Neural cell (in vitro differentiated cells): ENCODE measurements at regions not wholly inside any gene's neighbourhood (a gene's known extent, or its start where the extent isn't known, plus 50 kb on each side); places are given as distances from the start of the nearest gene placed in this dataset.

Source experiments
- H2AFZ ChIP-seq: fragments of 200-600, 300-800 bp; sonication (generic), shearing (Covaris generic); 2 replicates; pipeline ENCODE4 v1.6.0; 2014; ENCODE audit warnings: low read depth, mild to moderate bottlenecking, antibody characterized with exemption, low read length, moderate library complexity
- H3F3A ChIP-seq: fragments of 200-600 bp; shearing (Covaris generic); 2 replicates; pipeline ENCODE4 v1.6.1; 2016; ENCODE audit warnings: mild to moderate bottlenecking, moderate library complexity, mixed read lengths, antibody characterized with exemption, low read length; ENCODE audit not compliant: insufficient read depth, poor library complexity, severe bottlenecking
- H3K27ac ChIP-seq: fragments of 200-600, 300-800 bp; sonication (generic), shearing (Covaris generic); 2 replicates; pipeline ENCODE4 v1.5.1; 2014; ENCODE audit warnings: mild to moderate bottlenecking, low read length, moderate library complexity
- H3K27me3 ChIP-seq: fragments of 300-800, 200-600 bp; sonication (generic), shearing (Covaris generic); 2 replicates; pipeline ENCODE4 v1.6.0; 2014; ENCODE audit warnings: mild to moderate bottlenecking, low read depth, low read length, moderate library complexity; ENCODE audit not compliant: insufficient read depth
- H3K36me3 ChIP-seq: fragments of 300-800, 200-600 bp; sonication (generic), shearing (Covaris generic); 2 replicates; pipeline ENCODE4 v1.5.1; 2014; ENCODE audit warnings: mild to moderate bottlenecking, antibody characterized with exemption, low read length, moderate library complexity; ENCODE audit not compliant: insufficient read depth
- H3K4me2 ChIP-seq: fragments of 300-800, 200-600 bp; sonication (generic), shearing (Covaris generic); 2 replicates; pipeline ENCODE4 v1.6.0; 2014; ENCODE audit warnings: mild to moderate bottlenecking, low read length
- H3K4me3 ChIP-seq: fragments of 300-800, 200-600 bp; sonication (generic), shearing (Covaris generic); 2 replicates; pipeline ENCODE4 v1.5.1; 2014; ENCODE audit warnings: mild to moderate bottlenecking, low read length, moderate library complexity
- H3K79me2 ChIP-seq: fragments of 200-600 bp; shearing (Covaris generic); replicated peaks from 2 replicates; pipeline ENCODE4 v1.6.0; 2014; ENCODE audit warnings: mild to moderate bottlenecking, low read length, moderate library complexity; ENCODE audit not compliant: insufficient read depth
- H3K9ac ChIP-seq: fragments of 300-800, 200-600 bp; sonication (generic), shearing (Covaris generic); 2 replicates; pipeline ENCODE4 v1.6.1; 2016; ENCODE audit warnings: mild to moderate bottlenecking, low read length, mixed read lengths
- H3K9me2 ChIP-seq: fragments of 200-600 bp; shearing (Covaris generic); 2 replicates; pipeline ENCODE4 v1.6.1; 2016; ENCODE audit warnings: mild to moderate bottlenecking, low read length, mixed read lengths; ENCODE audit not compliant: insufficient read depth
- H3K9me3 ChIP-seq: fragments of 200-600, 300-800 bp; sonication (generic), shearing (Covaris generic); 2 replicates; pipeline ENCODE4 v1.6.1; 2016; ENCODE audit warnings: mild to moderate bottlenecking, mixed run types, low read length, moderate library complexity, mixed read lengths
- H4K20me1 ChIP-seq: fragments of 200-600 bp; shearing (Covaris generic); 2 replicates; pipeline ENCODE4 v1.6.1; 2016; ENCODE audit warnings: mild to moderate bottlenecking, mixed run types; ENCODE audit not compliant: insufficient read depth
- EP300 ChIP-seq: fragments of 450-650 bp; conservative IDR thresholded peaks from 2 replicates; pipeline ENCODE4 v1.6.1; 2014; ENCODE audit warnings: antibody characterized with exemption, mild to moderate bottlenecking, moderate library complexity; ENCODE audit not compliant: poor library complexity, severe bottlenecking
- EZH2 ChIP-seq: fragments of 200-600, 300-800 bp; shearing (Covaris generic), sonication (generic); IDR thresholded peaks from 2 replicates; pipeline ENCODE4 v1.6.1; 2014; ENCODE audit warnings: antibody characterized with exemption, low read length, borderline replicate concordance, mild to moderate bottlenecking; ENCODE audit not compliant: insufficient read depth, poor library complexity, severe bottlenecking
- MXI1 ChIP-seq: fragments of 450-650 bp; conservative IDR thresholded peaks from 2 replicates; pipeline ENCODE4 v1.6.1; 2014; ENCODE audit warnings: antibody characterized with exemption, mild to moderate bottlenecking; ENCODE audit not compliant: poor library complexity, severe bottlenecking
- POLR2AphosphoS5 ChIP-seq: IDR thresholded peaks from 2 replicates; pipeline ENCODE4 v1.6.1; 2012
- RAD21 ChIP-seq: fragments of 450-650 bp; conservative IDR thresholded peaks from 2 replicates; pipeline ENCODE4 v1.6.1; 2014; ENCODE audit warnings: antibody characterized with exemption, mild to moderate bottlenecking, moderate library complexity
- SMC3 ChIP-seq: fragments of 450-650 bp; conservative IDR thresholded peaks from 2 replicates; pipeline ENCODE4 v1.6.1; 2014; ENCODE audit warnings: antibody characterized with exemption, mild to moderate bottlenecking, moderate library complexity; ENCODE audit not compliant: poor library complexity
- TAF1 ChIP-seq: IDR thresholded peaks from 2 replicates; pipeline ENCODE4 v1.6.1; 2012; ENCODE audit warnings: low read depth
- TF ChIP-seq, protein P1 (sequence below): fragments of 450-650 bp; IDR thresholded peaks from 2 replicates; pipeline ENCODE4 v1.5.1; 2014; ENCODE audit warnings: antibody characterized with exemption, mild to moderate bottlenecking, moderate library complexity; ENCODE audit not compliant: poor library complexity, severe bottlenecking
- TF ChIP-seq, protein P2 (sequence below): IDR thresholded peaks from 2 replicates; pipeline ENCODE4 v1.6.1; 2012; ENCODE audit warnings: borderline replicate concordance

DNA sequence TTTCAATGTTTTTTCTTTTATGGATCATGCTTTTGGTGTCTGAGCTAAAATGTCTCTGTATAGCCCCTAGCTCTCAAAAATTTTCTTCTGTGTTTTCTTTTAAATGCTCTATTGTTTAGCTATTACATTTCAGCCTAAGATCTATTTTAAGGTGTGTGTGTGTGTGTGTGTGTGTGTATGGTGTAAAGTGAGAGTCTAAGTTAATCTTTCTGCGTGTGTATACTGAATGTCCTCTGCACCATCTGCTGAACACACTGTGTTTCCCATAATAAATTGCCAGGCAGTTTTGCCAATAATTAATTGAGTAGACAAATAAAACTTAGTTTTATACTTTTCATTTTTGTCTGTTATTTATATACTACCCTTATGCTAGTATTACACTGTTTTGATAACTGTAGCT, 2096.3 kb upstream of the C9orf72 start:
- Histone ChIP-seq H3F3A (no peaks in the 10 kb centered on the region), H2AFZ (no peak overlapping the region), H3K4me3 (no peak overlapping the region), H3K9ac (no peak overlapping the region), H3K9me3 (no peaks in the 10 kb centered on the region), H3K4me2 (no peak overlapping the region), H3K9me2 (no peaks in the 10 kb centered on the region), H3K36me3 (no peaks in the 10 kb centered on the region), H3K79me2 (no peaks in the 10 kb centered on the region), H4K20me1 (no peaks in the 10 kb centered on the region), H3K27ac (no peak overlapping the region), H3K27me3 (no peaks in the 10 kb centered on the region)
- TF ChIP-seq EZH2 (no peak), EP300 (no peak), TAF1 (no peak), POLR2AphosphoS5 (no peak), MXI1 (no peak), SMC3 (no peak)
- TF ChIP-seq, protein P1, sequence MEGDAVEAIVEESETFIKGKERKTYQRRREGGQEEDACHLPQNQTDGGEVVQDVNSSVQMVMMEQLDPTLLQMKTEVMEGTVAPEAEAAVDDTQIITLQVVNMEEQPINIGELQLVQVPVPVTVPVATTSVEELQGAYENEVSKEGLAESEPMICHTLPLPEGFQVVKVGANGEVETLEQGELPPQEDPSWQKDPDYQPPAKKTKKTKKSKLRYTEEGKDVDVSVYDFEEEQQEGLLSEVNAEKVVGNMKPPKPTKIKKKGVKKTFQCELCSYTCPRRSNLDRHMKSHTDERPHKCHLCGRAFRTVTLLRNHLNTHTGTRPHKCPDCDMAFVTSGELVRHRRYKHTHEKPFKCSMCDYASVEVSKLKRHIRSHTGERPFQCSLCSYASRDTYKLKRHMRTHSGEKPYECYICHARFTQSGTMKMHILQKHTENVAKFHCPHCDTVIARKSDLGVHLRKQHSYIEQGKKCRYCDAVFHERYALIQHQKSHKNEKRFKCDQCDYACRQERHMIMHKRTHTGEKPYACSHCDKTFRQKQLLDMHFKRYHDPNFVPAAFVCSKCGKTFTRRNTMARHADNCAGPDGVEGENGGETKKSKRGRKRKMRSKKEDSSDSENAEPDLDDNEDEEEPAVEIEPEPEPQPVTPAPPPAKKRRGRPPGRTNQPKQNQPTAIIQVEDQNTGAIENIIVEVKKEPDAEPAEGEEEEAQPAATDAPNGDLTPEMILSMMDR, result no peak

DNA sequence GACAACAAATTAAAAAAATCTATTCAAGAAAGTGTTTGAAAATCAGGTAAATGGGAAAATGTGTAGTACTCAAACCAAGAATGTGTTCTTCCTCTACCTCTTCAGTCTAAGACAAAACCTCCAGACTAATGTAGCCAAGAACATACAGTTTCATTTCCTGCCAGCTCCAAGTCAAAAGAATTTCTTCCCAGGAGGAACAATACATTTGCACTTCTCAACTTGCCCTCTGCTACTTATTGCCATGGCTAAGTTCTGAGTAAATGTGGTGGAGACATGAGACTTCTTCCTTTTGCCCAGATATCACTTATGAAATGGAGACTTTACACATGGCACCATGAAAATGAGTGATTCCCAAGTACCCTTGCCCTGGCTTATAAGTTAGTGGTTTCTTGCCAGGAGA, 2112.2 kb upstream of the C9orf72 start:
- no peaks in the 10 kb centered on the region for H3F3A ChIP-seq
- H3K4me3 ChIP-seq, result no peak overlapping the region
- no peak overlapping the region for H3K4me2 ChIP-seq
- H3K36me3 ChIP-seq, result no peaks in the 10 kb centered on the region
- no peak overlapping the region for H3K9ac ChIP-seq
- TF ChIP-seq MXI1 (no peak), EP300 (no peak), POLR2AphosphoS5 (no peak), TAF1 (no peak), EZH2 (no peak), SMC3 (no peak), RAD21 (no peak)
- TF ChIP-seq, protein P2, sequence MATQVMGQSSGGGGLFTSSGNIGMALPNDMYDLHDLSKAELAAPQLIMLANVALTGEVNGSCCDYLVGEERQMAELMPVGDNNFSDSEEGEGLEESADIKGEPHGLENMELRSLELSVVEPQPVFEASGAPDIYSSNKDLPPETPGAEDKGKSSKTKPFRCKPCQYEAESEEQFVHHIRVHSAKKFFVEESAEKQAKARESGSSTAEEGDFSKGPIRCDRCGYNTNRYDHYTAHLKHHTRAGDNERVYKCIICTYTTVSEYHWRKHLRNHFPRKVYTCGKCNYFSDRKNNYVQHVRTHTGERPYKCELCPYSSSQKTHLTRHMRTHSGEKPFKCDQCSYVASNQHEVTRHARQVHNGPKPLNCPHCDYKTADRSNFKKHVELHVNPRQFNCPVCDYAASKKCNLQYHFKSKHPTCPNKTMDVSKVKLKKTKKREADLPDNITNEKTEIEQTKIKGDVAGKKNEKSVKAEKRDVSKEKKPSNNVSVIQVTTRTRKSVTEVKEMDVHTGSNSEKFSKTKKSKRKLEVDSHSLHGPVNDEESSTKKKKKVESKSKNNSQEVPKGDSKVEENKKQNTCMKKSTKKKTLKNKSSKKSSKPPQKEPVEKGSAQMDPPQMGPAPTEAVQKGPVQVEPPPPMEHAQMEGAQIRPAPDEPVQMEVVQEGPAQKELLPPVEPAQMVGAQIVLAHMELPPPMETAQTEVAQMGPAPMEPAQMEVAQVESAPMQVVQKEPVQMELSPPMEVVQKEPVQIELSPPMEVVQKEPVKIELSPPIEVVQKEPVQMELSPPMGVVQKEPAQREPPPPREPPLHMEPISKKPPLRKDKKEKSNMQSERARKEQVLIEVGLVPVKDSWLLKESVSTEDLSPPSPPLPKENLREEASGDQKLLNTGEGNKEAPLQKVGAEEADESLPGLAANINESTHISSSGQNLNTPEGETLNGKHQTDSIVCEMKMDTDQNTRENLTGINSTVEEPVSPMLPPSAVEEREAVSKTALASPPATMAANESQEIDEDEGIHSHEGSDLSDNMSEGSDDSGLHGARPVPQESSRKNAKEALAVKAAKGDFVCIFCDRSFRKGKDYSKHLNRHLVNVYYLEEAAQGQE, result no peak
- TF ChIP-seq, protein P1, result no peak
- no peaks in the 10 kb centered on the region for H3K27me3 ChIP-seq
- H3K27ac ChIP-seq, result no peak overlapping the region
- no peaks in the 10 kb centered on the region for H3K9me3 ChIP-seq
- no peaks in the 10 kb centered on the region for H3K79me2 ChIP-seq
- no peaks in the 10 kb centered on the region for H3K9me2 ChIP-seq
- no peaks in the 10 kb centered on the region for H4K20me1 ChIP-seq
- H2AFZ ChIP-seq, result no peak overlapping the region
